NT2/D1 (cell line): ENCODE measurements at regions not wholly inside any gene's neighbourhood (a gene's known extent, or its start where the extent isn't known, plus 50 kb on each side); places are given as distances from the start of the nearest gene placed in this dataset.

ENCODE experiments used
- YY1 ChIP-seq: IDR thresholded peaks from 2 replicates; pipeline ENCODE4 v1.6.1; 2011; ENCODE audit not compliant: insufficient read length, insufficient read depth
- ZNF274 ChIP-seq: IDR thresholded peaks from 2 replicates; pipeline ENCODE4 v1.6.1; 2011; ENCODE audit warnings: mild to moderate bottlenecking, low read depth, low read length

GRCh38 chr2:55999790-56000189, 76.2 kb upstream of the EFEMP1 start:
- TF ChIP-seq ZNF274: no peak
- no peak for TF ChIP-seq YY1
